GM19023 (cell line): ENCODE measurements at regions not wholly inside any gene's neighbourhood (a gene's known extent, or its start where the extent isn't known, plus 50 kb on each side); places are given as distances from the start of the nearest gene placed in this dataset.

Experiments
- ATAC-seq: cut with Tn5 transposase; IDR thresholded peaks from one replicate; pipeline ENCODE4 v1.9.1; 2021; ENCODE audit warnings: mild to moderate bottlenecking, moderate library complexity; ENCODE audit not compliant: unreplicated experiment

GRCh38 chr2:64825831-64826491, 163.2 kb upstream of the SLC1A4 start:
- ATAC-seq = no peak

GRCh38 chr2:64826703-64827102, 162.5 kb upstream of the SLC1A4 start:
- ATAC-seq = no peak

- no peak for ATAC-seq
Observed at GRCh38 chr2:64828261-64828660, 160.9 kb upstream of the SLC1A4 start.

GRCh38 chr2:64829525-64829924, 159.7 kb upstream of the SLC1A4 start:
- ATAC-seq = no peak

- peak; percentile 90 for ATAC-seq
Observed at GRCh38 chr2:64831134-64831976, 157.8 kb upstream of the SLC1A4 start.

- ATAC-seq = no peak
Observed at GRCh38 chr2:64831977-64832328, 157.2 kb upstream of the SLC1A4 start.

GRCh38 chr2:64832936-64833335, 156.3 kb upstream of the SLC1A4 start:
- ATAC-seq = no peak

- ATAC-seq = no peak
Observed at GRCh38 chr2:64836566-64836965, 152.6 kb upstream of the SLC1A4 start.

GRCh38 chr2:64837116-64837731, 152.0 kb upstream of the SLC1A4 start:
- ATAC-seq = no peak

GRCh38 chr2:64837925-64838641, 151.1 kb upstream of the SLC1A4 start:
- no peak for ATAC-seq

GRCh38 chr2:64838817-64839216, 150.4 kb upstream of the SLC1A4 start:
- ATAC-seq = no peak

- peak; percentile 86 for ATAC-seq
Observed at GRCh38 chr2:64839844-64840243, 149.4 kb upstream of the SLC1A4 start.

- ATAC-seq = no peak
Observed at GRCh38 chr2:64840426-64840881, 148.7 kb upstream of the SLC1A4 start.

- no peak for ATAC-seq
Observed at GRCh38 chr2:64841461-64841860, 147.7 kb upstream of the SLC1A4 start.

GRCh38 chr2:64842030-64842429, 147.2 kb upstream of the SLC1A4 start:
- ATAC-seq = no peak

- no peak for ATAC-seq
Observed at GRCh38 chr2:64844087-64844486, 145.1 kb upstream of the SLC1A4 start.

GRCh38 chr2:64845273-64845905, 143.8 kb upstream of the SLC1A4 start:
- ATAC-seq = no peak

GRCh38 chr2:64846177-64846576, 143.0 kb upstream of the SLC1A4 start:
- ATAC-seq = no peak

- ATAC-seq = no peak
Observed at GRCh38 chr2:64847930-64848329, 141.3 kb upstream of the SLC1A4 start.

- no peak for ATAC-seq
Observed at GRCh38 chr2:64848363-64848762, 140.8 kb upstream of the SLC1A4 start.

- ATAC-seq = no peak
Observed at GRCh38 chr2:64848945-64849344, 140.3 kb upstream of the SLC1A4 start.
